HG03442 (cell line): ENCODE measurements at regions not wholly inside any gene's neighbourhood (a gene's known extent, or its start where the extent isn't known, plus 50 kb on each side); places are given as distances from the start of the nearest gene placed in this dataset.

Experiments
- ATAC-seq: cut with Tn5 transposase; IDR thresholded peaks from one replicate; pipeline ENCODE4 v1.9.1; 2021; ENCODE audit warnings: mild to moderate bottlenecking, moderate library complexity; ENCODE audit not compliant: unreplicated experiment

DNA sequence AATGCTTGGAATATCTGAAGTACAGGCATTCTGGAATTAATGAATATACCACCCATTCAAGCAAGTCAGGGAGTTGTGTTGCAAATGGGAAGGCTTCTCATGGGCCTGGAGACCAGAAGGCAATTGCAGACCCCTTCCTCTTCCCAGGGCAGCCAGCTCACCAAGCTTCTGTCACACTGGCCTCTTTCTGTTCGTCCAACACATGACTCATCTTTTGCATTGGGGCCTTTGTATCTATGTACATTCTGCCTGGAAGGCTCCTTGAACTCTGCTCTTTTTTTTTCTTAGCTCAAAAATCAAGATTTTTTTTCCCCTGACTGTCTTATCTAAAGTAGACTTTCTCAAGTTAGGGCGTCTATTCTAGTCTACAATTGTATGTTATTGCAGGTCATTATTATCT, 132.9 kb upstream of the MYLIP start:
- no peak for ATAC-seq

GRCh38 chr6:15995493-15995892, 133.4 kb upstream of the MYLIP start:
- no peak for ATAC-seq

- no peak for ATAC-seq
Observed at GRCh38 chr6:15994814-15995459, 133.9 kb upstream of the MYLIP start.

GRCh38 chr6:15993716-15994228, 135.1 kb upstream of the MYLIP start:
- no peak for ATAC-seq

GRCh38 chr6:15990179-15990578, 138.7 kb upstream of the MYLIP start:
- no peak for ATAC-seq

GRCh38 chr6:15989397-15989796, 139.5 kb upstream of the MYLIP start:
- ATAC-seq = peak; percentile 61

DNA sequence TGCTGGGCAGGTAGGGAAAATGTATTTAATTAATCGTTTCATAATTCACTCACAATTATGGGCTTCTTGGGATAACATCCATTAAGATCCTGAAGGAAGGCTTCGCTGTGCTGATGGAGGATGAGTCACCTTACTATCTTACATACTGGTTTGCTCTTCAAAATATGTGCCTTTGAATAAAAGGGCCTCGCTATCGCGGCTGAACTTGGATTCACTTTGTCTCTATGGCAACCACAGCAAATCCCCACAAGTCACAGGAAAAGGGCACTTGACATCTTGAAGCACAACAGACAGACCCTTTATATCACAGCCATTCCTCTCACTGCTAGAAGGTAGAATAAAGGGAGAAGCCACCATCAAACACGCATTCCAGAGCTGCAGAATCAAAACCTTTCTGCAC, 141.3 kb upstream of the MYLIP start:
- ATAC-seq = no peak

DNA sequence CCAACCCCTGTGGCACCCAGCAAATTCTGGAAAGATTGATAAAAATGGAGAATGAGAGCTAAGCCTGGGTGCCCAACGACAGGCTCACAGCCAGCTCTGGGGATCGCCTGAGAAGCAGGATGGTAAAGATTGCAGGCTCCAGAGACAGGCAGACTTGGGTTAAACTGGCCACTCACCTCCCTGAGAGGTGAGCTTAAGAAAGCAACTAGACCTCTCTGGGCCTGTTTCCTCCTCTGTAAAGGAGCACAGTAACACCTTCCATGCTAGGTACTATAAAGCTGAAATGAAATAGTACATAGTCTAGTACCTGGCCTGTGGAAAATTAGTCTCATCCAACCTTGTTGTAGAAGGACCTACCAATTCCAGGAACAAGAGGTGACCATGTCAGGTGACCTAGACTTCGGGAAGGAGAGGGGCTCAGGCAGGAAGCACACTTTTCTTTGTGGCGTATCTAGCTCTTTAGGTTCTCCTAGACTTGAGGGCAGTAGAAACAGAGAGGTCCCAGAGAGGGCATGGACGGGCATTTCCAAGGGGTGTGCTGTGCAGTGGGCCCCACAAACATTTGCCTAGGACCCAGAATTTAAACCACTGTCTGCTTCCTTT, 142.8 kb upstream of the MYLIP start:
- no peak for ATAC-seq

- no peak for ATAC-seq
Observed at GRCh38 chr6:15985379-15985959, 143.4 kb upstream of the MYLIP start.

GRCh38 chr6:15981956-15982355, 146.9 kb upstream of the MYLIP start:
- ATAC-seq = no peak

GRCh38 chr6:15980801-15981200, 148.1 kb upstream of the MYLIP start:
- ATAC-seq = no peak

DNA sequence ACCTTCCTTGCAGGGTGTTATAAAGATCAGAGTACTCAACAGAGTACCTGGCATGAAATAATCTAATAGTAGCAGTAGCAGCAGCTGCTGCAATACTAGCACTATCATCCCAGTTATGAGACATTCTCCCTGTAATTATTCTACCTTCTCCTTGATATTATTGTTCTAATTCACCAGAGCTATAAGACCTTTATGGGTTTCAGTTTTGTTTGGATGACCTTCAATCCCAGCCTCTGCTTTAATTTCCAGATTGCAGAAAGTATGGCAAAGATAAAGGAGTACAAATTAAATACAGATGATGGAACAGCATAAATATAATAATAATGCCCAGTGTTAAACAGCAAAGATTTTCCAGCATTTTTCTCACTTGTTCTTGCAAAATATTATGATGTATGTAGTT, 150.5 kb upstream of the MYLIP start:
- no peak for ATAC-seq

DNA sequence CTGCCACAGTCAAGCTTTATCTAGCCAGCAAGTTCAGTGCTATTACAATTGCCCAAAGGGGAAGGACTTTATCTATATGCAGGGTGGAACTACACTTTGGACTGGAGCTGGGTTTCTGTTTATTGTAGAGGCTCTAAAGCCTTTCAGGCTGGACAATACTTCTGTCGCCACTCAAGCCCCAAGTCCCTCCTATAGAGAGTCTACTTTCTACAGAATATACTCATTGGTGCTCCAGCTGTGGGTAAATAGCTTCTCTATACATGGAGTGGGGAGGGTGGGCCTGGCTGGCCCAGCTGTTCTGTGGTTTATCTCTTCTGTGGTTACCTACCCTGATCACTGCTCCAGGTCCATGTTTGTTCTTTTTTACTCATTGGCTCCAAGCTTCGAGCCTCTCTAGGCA, 151.8 kb upstream of the MYLIP start:
- no peak for ATAC-seq

- no peak for ATAC-seq
Observed at GRCh38 chr6:15974817-15975216, 154.1 kb upstream of the MYLIP start.

DNA sequence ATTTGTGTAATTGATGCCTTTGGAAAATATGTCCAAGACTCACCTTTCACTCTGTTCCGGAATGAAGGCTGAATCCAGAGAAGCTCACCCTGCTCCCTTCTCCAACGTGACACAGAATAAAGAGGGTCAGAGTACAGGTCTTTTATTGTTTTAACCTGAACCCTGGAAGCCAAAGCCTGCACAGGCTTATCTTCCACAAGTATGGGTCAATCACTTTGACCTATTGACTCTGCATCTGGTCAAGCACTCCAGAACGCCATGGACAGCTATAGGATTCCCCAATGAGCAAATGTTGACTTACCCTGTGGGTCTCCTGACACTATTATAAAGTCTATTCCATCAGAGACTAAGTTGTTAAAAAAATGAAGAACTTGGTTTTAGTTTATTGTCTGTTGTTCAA, 158.4 kb upstream of the MYLIP start:
- ATAC-seq = no peak

- no peak for ATAC-seq
Observed at GRCh38 chr6:15969236-15969778, 159.6 kb upstream of the MYLIP start.

- no peak for ATAC-seq
Observed at GRCh38 chr6:15968519-15968918, 160.4 kb upstream of the MYLIP start.

- ATAC-seq = no peak
Observed at GRCh38 chr6:15966000-15966520, 162.8 kb upstream of the MYLIP start.

GRCh38 chr6:15962449-15962764, 166.5 kb upstream of the MYLIP start:
- no peak for ATAC-seq

DNA sequence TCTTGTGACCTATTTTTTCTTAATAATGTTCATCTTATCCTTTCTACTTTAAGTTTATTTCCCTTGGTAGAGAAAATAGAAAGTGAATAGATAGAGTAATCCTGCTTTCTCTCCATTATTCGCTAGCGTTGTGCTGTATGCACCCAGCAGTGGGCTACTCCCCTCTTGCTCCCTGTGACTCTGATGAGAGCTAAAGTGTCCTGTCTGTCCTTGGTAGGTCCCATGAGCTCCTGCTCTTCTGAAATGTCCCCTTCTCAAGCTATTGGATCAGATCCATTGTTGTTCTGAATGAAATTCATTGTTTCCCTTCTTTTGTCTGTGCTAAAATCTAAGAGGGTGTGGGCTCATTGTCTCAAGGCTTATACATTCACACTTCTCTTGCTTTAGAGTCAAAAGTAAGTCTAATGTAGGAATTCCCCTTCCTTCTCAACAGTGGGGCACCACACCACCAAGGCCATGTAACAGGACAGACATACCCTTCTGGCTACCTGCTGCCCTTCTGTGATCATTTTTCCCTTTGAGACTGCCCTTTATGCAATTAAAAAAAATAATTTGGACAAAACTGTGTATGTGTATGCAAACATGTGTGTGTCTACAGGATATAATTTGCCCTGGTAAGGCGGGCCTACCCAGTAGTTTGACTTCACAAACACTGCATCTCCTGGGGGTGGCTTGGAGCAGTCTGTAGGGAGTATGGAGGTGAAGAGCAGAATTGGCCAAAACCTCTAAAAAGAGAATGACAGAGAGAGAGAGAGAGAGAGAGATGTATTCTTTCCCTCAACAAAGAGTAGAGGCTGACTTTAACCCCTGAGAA, 167.0 kb upstream of the MYLIP start:
- no peak for ATAC-seq
